B cell (primary cell): ENCODE measurements at regions not wholly inside any gene's neighbourhood (a gene's known extent, or its start where the extent isn't known, plus 50 kb on each side); places are given as distances from the start of the nearest gene placed in this dataset.
"Not testable (repeated sequence)": the region's sequence is repeated elsewhere in the genome, so short reads cannot be mapped to it uniquely, and the experiment has no call there.

ENCODE experiments used
- ATAC-seq: fragments of 200-7000 bp; cut with Tn5 transposase; one replicate; pipeline ENCODE4 v1.10.0; 2021; ENCODE audit warnings: low read depth, mild to moderate bottlenecking, moderate number of reproducible peaks, moderate library complexity
- CTCF ChIA-PET: fragments of 350-600 bp; sonication (Branson Sonifier 250); formaldehyde crosslinking; loops from one replicate; lab custom pipeline; 2021; ENCODE audit warnings: antibody characterized with exemption, inconsistent platforms; lab: Charles Lee
- POLR2A ChIA-PET: fragments of 350-600 bp; sonication (Branson Sonifier 250); formaldehyde crosslinking; loops from one replicate; lab custom pipeline; 2021; ENCODE audit warnings: antibody characterized with exemption; lab: Charles Lee
- DNase-seq: peaks from one replicate; pipeline ENCODE4 v3.0.0; 2013
- H2AFZ ChIP-seq: 2 replicates; pipeline ENCODE4 v1.6.1; 2012; ENCODE audit warnings: mild to moderate bottlenecking, low read depth, low read length; ENCODE audit not compliant: insufficient read depth, poor library complexity, severe bottlenecking
- H3K27ac ChIP-seq, 2 donors: 1 replicate in 1 of 2; 2 replicates in 1 of 2; pipeline ENCODE4 v1.5.1; 2012 to 2013; ENCODE audit warnings: low read length in 2 of 2, mild to moderate bottlenecking in 2 of 2, moderate library complexity in 1 of 2
- H3K27me3 ChIP-seq, 4 experiments: fragments of 200-600 bp in 1 of 4; sonication (generic) in 1 of 4; replicated peaks in 1 of 4; 1 replicate in 2 of 4; 2 replicates in 2 of 4; pipeline versions ENCODE4 v1.6.1 to v1.7.0; 2013 to 2016; ENCODE audit warnings: low read length in 3 of 4, mild to moderate bottlenecking in 2 of 4, mixed read lengths in 1 of 4, moderate library complexity in 1 of 4; ENCODE audit not compliant: insufficient read depth in 4 of 4, control insufficient read depth in 3 of 4; ENCODE audit errors: control extremely low read depth in 1 of 4
- H3K36me3 ChIP-seq, 2 experiments: replicated peaks in 1 of 2; 1 replicate in 1 of 2; 2 replicates in 1 of 2; pipeline versions ENCODE4 v1.6.1 to v1.7.1; 2013; ENCODE audit warnings: low read length in 1 of 2; ENCODE audit not compliant: insufficient read depth in 2 of 2, control insufficient read depth in 1 of 2; ENCODE audit errors: control extremely low read depth in 1 of 2, extremely low read depth in 1 of 2
- H3K4me1 ChIP-seq, 2 donors: fragments of 200-600 bp in 1 of 2; sonication (generic) in 1 of 2; 1 replicate in 1 of 2; 2 replicates in 1 of 2; pipeline versions ENCODE4 v1.5.1 to v1.6.1; 2013 to 2017; ENCODE audit warnings: low read length in 2 of 2; ENCODE audit not compliant: control insufficient read depth in 2 of 2, insufficient read depth in 2 of 2
- H3K4me2 ChIP-seq: replicated peaks from 2 replicates; pipeline ENCODE3; 2012; ENCODE audit warnings: mild to moderate bottlenecking, low read depth, low read length; ENCODE audit not compliant: poor library complexity, severe bottlenecking
- H3K4me3 ChIP-seq, 5 experiments: fragments of 200-600 bp in 1 of 5; sonication (generic) in 1 of 5; 1 replicate in 3 of 5; 2 replicates in 2 of 5; pipeline versions ENCODE4 v1.5.1 to v1.7.0; 2011 to 2016; ENCODE audit warnings: low read length in 4 of 5, mild to moderate bottlenecking in 4 of 5, low read depth in 2 of 5, control low read depth in 1 of 5, moderate library complexity in 1 of 5; ENCODE audit not compliant: insufficient read depth in 1 of 5; ENCODE audit errors: control extremely low read depth in 1 of 5, extremely low read depth in 1 of 5
- H3K79me2 ChIP-seq: fragments of 200-600 bp; sonication (generic); one replicate; pipeline ENCODE4 v1.6.0; 2016; ENCODE audit warnings: low read length; ENCODE audit not compliant: control insufficient read depth, insufficient read depth
- H3K9ac ChIP-seq: fragments of 200-600 bp; sonication (generic); 2 replicates; pipeline ENCODE4 v1.6.1; 2017; ENCODE audit warnings: mild to moderate bottlenecking, low read length, moderate library complexity
- H3K9me3 ChIP-seq, 3 donors: one replicate each; pipeline versions ENCODE4 v1.6.1 to v1.7.1; 2013; ENCODE audit warnings: low read length in 2 of 3; ENCODE audit not compliant: control insufficient read depth in 2 of 3, insufficient read depth in 1 of 3; ENCODE audit errors: control extremely low read depth in 1 of 3
- H4K20me1 ChIP-seq: 2 replicates; pipeline ENCODE4 v1.6.0; 2012; ENCODE audit warnings: mild to moderate bottlenecking, low read length; ENCODE audit not compliant: insufficient read depth, control insufficient read depth, poor library complexity, severe bottlenecking
- H3K27ac Mint-ChIP-seq: one replicate; pipeline ENCODE4 v1.8.0; 2021; ENCODE audit warnings: mixed read lengths
- H3K27me3 Mint-ChIP-seq: one replicate; pipeline ENCODE4 v1.8.0; 2021; ENCODE audit warnings: mixed read lengths
- H3K4me1 Mint-ChIP-seq: one replicate; pipeline ENCODE4 v1.8.0; 2021; ENCODE audit warnings: mixed read lengths
- H3K4me3 Mint-ChIP-seq: one replicate; pipeline ENCODE4 v1.8.0; 2021; ENCODE audit warnings: mixed read lengths
- H3K9me3 Mint-ChIP-seq: one replicate; pipeline ENCODE4 v1.8.0; 2022; ENCODE audit warnings: mixed read lengths; ENCODE audit not compliant: insufficient read depth
- EZH2 ChIP-seq: IDR thresholded peaks from 2 replicates; pipeline ENCODE4 v1.6.1; 2012; ENCODE audit warnings: borderline replicate concordance, low read depth, mild to moderate bottlenecking, moderate library complexity, low read length; ENCODE audit not compliant: insufficient read depth, poor library complexity, severe bottlenecking
- WGBS: methylation state at CpG from one replicate; pipeline ENCODE4 v1.1.5; 2013; ENCODE audit warnings: missing lambda C conversion rate; ENCODE audit not compliant: insufficient coverage; 5-methylcytosine and 5-hydroxymethylcytosine counted together
- intact Hi-C: fragments of 100-400 bp; cut with micrococcal nuclease; formaldehyde crosslinking; loops from one replicate; pipeline ENCODE4 v1.10.0; 2022
- TF ChIP-seq, protein P1 (sequence below): fragments of 200-600 bp; IDR thresholded peaks from one replicate; pipeline ENCODE4 v1.8.0; 2022; ENCODE audit warnings: antibody characterized with exemption, mild to moderate bottlenecking

DNA sequence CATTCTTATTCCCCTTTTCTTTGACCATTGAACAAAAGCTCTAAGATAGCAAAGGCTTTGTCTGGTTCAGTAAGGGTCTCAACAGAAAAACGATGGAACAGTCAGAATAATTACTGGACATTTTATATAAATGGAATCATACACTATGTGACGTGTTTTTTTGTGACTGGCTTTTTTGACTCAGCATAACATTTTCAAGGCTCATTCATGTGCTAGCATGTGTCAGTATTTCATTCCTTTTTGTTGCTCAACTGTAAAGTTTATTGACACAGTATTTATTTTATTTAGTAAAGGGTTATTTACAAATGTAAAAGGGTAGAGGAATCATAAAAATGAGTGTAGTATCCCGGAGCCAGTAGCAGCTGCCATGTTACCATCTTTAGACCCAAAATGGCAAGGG lies 226.2 kb downstream of the CDRT15L2 start:
- intact Hi-C loops, result no loop called here
- Mint-ChIP-seq H3K4me1 (peaks cover 5% of the 10 kb centered on the region), H3K27ac (no peak overlapping the region), H3K9me3 (peaks cover 7% of the 10 kb centered on the region), H3K27me3 (no peaks in the 10 kb centered on the region), H3K4me3 (no peak overlapping the region)
- H3K36me3 ChIP-seq, result no peaks in the 10 kb centered on the region
- DNase-seq, result no peak
- H3K9ac ChIP-seq, result no peak overlapping the region
- no peak overlapping the region for H3K4me3 ChIP-seq
- H3K27me3 ChIP-seq, result no peaks in the 10 kb centered on the region
- peaks cover 0 to 10% (median 1%) of the 10 kb centered on the region in 3 donors for H3K9me3 ChIP-seq
- CTCF ChIA-PET, result no interaction called here
- H2AFZ ChIP-seq, result no peak overlapping the region
- WGBS, result no CpG with 5 or more reads among the region's 3 CpGs
- no peaks in the 10 kb centered on the region for H3K79me2 ChIP-seq
- no peak for ATAC-seq
- H3K4me2 ChIP-seq, result no peak overlapping the region
- peaks cover 0 to 7% of the 10 kb centered on the region in 2 donors for H3K4me1 ChIP-seq
- TF ChIP-seq, protein P1, sequence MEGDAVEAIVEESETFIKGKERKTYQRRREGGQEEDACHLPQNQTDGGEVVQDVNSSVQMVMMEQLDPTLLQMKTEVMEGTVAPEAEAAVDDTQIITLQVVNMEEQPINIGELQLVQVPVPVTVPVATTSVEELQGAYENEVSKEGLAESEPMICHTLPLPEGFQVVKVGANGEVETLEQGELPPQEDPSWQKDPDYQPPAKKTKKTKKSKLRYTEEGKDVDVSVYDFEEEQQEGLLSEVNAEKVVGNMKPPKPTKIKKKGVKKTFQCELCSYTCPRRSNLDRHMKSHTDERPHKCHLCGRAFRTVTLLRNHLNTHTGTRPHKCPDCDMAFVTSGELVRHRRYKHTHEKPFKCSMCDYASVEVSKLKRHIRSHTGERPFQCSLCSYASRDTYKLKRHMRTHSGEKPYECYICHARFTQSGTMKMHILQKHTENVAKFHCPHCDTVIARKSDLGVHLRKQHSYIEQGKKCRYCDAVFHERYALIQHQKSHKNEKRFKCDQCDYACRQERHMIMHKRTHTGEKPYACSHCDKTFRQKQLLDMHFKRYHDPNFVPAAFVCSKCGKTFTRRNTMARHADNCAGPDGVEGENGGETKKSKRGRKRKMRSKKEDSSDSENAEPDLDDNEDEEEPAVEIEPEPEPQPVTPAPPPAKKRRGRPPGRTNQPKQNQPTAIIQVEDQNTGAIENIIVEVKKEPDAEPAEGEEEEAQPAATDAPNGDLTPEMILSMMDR, result no peak
- no peak for TF ChIP-seq EZH2
- H4K20me1 ChIP-seq, result no peaks in the 10 kb centered on the region
- no peak overlapping the region for H3K27ac ChIP-seq
- POLR2A ChIA-PET, result no interaction called here

DNA sequence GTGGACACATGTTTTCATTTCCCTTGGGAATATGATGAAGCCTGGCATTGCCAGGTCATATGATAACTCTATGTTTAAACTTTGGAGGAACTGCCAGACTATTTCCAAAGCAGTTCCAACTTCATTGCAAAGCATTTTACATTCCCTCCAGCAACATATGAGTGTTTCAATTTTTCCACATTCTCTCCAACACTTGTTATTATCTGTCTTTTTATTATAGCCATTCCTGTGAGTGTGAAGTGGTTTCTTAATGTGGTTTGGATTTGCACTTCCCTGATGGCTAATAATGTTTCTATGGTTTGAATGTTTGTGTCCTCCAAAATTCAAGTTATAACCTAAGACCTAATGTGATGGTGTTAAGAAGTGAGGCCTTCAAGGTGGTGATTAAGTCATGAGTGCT lies 228.0 kb downstream of the CDRT15L2 start:
- H3K9ac ChIP-seq, H3K4me3 ChIP-seq, H3K27ac ChIP-seq, ATAC-seq, H3K27me3 Mint-ChIP-seq, H3K79me2 ChIP-seq, H3K4me1 Mint-ChIP-seq, H3K9me3 Mint-ChIP-seq, H3K4me3 Mint-ChIP-seq, H4K20me1 ChIP-seq, CTCF ChIA-PET, H3K36me3 ChIP-seq, H3K27me3 ChIP-seq, H3K4me1 ChIP-seq, POLR2A ChIA-PET, H3K4me2 ChIP-seq, intact Hi-C loops, H2AFZ ChIP-seq, H3K9me3 ChIP-seq, H3K27ac Mint-ChIP-seq, DNase-seq: not testable (repeated sequence)

DNA sequence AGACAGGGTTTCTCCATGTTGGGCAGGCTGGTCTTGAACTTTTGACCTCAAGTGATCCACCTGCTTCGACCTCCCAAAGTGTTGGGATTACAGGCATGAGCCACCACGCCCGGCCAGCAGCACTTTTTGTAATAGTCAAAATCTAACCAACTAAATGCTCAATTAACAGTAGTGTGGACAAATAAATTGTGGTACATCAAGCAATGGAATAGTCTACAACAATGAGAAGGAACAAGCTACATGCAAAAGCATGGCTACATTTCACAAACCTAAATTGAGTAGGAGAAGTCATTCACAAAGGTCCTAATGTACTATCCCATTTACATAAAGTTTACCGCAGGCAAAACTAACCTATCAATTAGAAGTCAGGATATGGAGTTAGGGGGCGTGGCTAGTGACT lies 227.4 kb downstream of the USP22 start:
- POLR2A ChIA-PET, DNase-seq, H3K4me2 ChIP-seq, ATAC-seq, H3K9me3 ChIP-seq, H4K20me1 ChIP-seq, H3K27me3 ChIP-seq, H3K27ac Mint-ChIP-seq, intact Hi-C loops, H2AFZ ChIP-seq, H3K9ac ChIP-seq, H3K4me3 ChIP-seq, H3K27ac ChIP-seq, H3K79me2 ChIP-seq, H3K9me3 Mint-ChIP-seq, H3K4me1 Mint-ChIP-seq, H3K4me1 ChIP-seq, H3K36me3 ChIP-seq, CTCF ChIA-PET, H3K4me3 Mint-ChIP-seq: not testable (repeated sequence)
- peaks cover 15% of the 10 kb centered on the region for H3K27me3 Mint-ChIP-seq
- WGBS, result 67% methylated on average over 1 of the region's 5 CpGs
